ENCODE measurements at regions not wholly inside any gene's neighbourhood (a gene's known extent, or its start where the extent isn't known, plus 50 kb on each side); places are given as distances from the start of the nearest gene placed in this dataset.
A peak's percentile ranks its signal among the peaks of the same experiment; 100 is the strongest.

GRCh38 chr11:108994887-108995286 is 330.0 kb downstream of the DDX10 start:
- DNase-seq, result no peak

DNA sequence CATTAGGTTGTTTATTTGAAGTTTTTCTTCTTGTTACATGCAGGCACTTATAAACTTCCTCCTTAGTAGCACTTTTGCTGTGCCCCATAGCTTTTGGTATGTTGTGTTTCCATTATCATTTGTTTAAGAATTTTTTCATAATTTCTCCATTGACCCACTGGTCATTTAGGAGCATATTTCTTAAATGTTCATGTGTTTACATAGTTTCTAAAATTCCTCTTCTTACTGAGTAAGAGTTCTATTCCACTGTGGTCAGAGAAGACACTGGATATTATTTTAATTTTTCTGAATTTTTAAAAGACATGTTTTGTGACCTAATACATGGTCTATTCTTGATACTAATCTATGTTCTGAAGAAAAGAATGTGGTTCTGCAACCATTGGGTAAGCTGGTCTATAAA is 333.0 kb downstream of the DDX10 start:
- DNase-seq, result no peak

DNA sequence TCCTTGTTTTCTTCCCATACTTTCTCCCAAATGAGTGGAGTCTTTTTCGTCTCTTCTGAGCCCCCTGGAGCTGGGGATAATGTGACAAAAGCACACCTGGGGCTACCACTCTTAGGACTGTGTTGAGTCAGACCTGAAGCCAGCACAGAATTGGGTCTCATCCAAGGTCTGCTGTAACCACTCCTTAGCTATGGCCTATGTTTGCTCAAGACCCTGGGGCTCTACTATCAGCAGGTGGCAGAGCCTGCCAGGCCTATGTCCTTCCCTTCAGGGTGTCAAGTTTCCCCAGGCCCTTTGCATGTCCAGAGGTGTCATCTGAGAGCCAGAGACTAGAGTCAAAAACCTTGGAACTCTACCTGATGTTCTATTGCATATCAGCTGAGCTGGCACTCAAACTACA is 335.7 kb downstream of the DDX10 start:
- no peak for DNase-seq

- DNase-seq, result no peak
These were observed 336.7 kb downstream of the DDX10 start for GRCh38 chr11:109001585-109001984.

DNA sequence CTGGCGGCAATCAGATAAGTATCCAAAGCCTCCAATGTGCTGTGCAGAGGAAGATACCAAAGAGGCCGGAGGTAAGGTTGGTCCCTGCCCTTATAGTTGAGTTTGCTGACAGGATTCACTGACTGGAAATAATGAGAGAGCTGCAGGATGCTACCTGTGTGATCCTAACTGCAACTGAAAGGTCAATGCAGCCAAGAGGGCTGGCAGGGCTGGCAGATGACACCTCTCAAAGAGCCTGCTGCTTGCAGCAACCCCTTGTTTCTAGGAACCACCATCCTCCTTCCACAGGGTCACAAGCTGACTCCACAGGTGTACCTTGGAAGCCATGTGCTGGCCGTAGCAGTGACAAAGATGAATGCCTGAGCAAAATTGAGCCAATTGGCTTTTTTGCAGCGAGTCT is 348.1 kb downstream of the DDX10 start:
- peak; percentile 15 for DNase-seq

GRCh38 chr11:109015283-109015682 is 350.4 kb downstream of the DDX10 start:
- no peak for DNase-seq

GRCh38 chr11:109016724-109017123 is 351.9 kb downstream of the DDX10 start:
- DNase-seq, result no peak

DNA sequence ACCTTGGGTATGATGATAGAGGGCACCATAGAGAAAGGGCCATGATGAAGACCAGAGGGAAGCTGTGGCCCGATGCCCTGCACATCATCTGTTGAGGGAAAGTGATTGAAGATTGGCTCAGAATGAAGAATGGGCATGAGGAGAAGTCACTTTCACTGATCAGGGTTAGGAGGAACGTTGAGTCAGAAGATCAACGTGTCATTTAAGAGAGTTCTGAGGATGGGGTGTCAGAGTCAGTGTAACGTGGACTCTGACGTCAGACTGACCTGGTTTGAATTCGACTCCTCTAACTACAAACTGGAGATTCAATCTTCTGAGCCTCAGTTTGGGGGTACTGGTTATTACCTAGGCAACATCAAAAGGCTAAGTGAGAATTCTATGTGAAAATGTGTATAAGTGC is 352.6 kb downstream of the DDX10 start:
- no peak for DNase-seq

- no peak for DNase-seq
These were observed 353.8 kb downstream of the DDX10 start for GRCh38 chr11:109018639-109019038.

GRCh38 chr11:109019342-109019936 is 354.6 kb downstream of the DDX10 start:
- no peak for DNase-seq

- DNase-seq, result no peak
These were observed 358.2 kb downstream of the DDX10 start for GRCh38 chr11:109023036-109023435.

GRCh38 chr11:109026891-109027489 is 362.1 kb downstream of the DDX10 start:
- no peak for DNase-seq

DNA sequence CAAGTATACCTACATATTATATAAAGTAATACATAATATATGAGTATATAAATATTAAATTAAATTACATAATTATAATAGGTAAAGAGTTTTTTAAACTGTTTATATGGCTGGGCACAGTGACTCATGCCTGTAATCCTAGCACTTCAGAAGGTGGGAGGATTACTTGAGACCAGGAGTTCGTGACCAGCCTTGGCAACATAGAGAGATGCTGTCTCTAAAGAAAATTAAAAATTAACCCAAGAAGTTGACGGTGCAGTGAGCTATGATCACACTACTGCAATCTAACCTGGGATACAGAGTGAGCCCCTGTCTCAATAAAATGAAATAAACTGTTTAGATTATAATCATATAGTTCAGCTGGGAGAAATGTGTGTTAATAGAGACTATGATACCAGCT is 363.0 kb downstream of the DDX10 start:
- DNase-seq, result no peak

GRCh38 chr11:109029927-109030326 is 365.1 kb downstream of the DDX10 start:
- no peak for DNase-seq

DNA sequence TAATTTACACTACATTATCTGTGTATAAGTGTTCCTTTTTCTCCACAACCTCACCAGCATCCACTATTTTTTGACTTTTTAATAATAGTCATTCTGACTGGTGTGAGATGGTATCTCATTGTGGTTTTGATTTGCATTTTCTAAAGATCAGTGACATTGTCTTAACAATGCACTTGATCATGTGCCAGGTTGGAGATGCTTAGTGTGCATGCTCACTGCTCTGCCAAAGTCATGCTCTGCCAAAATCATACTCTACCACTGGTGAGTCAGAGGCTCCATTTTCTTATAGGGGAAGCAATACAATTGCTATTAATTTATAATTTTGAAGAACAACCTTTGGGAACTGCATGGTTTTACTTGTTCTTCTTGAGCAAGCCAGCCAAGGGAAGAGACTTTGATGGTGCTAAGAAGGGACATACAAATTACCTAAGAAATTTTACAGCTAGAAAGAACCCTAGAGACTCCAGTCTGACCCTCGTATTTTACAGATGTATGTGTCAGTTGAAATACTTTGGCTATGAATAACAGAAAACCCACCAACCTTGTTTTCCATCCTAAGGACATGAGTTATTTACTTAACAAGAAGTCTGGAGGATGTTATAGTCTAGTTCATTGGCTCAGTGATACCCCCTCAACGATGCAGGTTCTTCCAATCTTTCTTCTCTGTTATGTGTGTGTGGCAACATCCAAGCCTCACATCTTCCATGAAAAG is 368.9 kb downstream of the DDX10 start:
- DNase-seq, result no peak

GRCh38 chr11:109034339-109034696 is 369.4 kb downstream of the DDX10 start:
- no peak for DNase-seq

DNA sequence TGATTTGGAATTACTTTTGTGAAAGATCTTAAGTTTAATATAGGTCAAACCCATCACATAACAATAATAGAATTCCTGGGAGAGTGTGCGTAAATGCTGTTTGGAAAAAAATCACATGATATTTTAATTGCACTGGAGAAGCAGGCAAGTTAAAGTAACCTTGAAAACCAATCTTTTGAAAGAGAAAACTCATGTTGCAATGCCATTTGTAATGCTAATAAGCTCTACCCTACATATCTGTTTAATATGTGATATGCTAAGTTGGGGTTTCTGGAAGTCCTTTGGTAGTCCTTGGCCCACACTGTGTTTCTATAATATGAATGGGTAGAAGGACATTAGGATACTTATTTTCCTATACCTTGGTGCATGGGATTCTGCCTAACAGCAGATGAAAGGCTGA is 370.4 kb downstream of the DDX10 start:
- DNase-seq, result no peak

DNA sequence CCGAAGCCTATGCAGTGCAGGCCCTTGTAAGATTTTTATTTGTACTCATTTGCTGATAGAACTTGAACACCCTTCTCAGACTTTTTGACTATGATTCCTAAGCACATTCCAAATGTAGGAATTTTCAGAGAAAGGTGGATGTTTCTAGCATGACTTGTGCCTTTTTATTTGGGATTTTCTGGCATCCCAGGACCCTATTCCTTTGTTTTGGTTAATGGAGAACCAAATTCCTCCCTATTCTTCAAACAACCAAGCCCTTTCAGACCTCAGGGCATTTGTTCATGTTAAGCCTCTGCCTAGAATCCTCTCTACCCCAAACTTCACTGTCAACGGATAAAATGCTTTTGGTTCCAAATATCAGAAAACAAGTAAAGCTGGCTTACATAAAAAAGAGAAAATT is 371.1 kb downstream of the DDX10 start:
- DNase-seq, result no peak

GRCh38 chr11:109037856-109038780 is 373.2 kb downstream of the DDX10 start:
- peak; percentile 30 for DNase-seq

DNA sequence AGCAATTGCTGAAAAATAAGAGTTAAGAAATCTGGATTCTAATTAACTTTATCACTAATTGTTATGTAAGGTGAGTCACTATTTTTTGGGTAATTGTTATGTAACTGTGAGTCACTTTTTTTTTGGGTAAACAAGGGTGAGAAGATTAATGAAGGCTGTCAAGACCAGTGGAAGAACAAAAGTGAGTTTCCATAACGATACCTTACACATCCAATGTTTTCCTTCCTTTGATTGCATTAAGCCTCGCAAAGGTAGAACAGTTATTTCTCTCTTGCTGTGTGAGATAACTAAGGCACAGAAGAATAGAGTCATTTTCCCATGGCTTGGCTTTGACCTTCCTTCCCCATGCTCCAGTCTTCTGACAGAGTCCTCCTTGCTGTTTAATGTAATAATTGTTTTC is 374.7 kb downstream of the DDX10 start:
- DNase-seq, result no peak

- no peak for DNase-seq
These were observed 375.4 kb downstream of the DDX10 start for GRCh38 chr11:109040303-109040702.

DNA sequence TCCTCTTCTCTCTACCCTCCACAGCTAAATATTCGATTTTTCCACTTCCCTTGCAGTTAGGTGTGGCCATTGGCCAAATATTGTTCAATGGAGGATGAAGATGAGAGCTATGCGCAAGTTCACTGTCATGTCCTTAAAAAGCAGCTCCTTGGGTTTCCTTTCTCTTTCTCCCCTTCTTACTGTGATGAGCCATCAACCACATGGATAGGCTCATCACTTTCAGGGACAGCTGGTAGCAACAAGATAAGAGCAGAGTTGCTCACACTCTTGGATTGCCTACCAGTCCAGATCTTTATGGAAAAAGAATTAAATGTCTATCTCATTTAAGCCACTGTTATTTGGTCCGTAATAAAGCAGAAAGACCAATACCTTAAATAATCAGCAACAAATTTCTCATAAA is 377.0 kb downstream of the DDX10 start:
- DNase-seq, result no peak

DNA sequence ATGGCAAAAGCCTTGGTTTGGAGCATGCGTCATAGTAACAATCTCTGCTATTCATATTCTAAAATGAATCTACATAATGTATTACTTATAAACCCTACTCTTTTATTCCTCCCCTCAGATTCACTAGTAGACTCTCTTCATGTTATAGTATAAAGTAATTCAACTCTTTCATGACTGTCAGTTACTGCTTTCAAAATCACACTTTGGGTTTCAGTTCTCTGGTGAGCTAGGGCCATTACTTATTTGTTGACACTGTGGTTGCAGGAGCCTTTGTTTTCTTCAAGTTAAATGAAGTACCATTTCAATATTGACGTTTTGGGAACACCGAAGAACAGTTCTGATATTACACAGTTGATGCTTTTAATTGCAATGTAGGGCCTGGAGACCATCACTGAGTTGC is 378.4 kb downstream of the DDX10 start:
- DNase-seq, result no peak
